ENCODE measurements at regions not wholly inside any gene's neighbourhood (a gene's known extent, or its start where the extent isn't known, plus 50 kb on each side); places are given as distances from the start of the nearest gene placed in this dataset.

DNA sequence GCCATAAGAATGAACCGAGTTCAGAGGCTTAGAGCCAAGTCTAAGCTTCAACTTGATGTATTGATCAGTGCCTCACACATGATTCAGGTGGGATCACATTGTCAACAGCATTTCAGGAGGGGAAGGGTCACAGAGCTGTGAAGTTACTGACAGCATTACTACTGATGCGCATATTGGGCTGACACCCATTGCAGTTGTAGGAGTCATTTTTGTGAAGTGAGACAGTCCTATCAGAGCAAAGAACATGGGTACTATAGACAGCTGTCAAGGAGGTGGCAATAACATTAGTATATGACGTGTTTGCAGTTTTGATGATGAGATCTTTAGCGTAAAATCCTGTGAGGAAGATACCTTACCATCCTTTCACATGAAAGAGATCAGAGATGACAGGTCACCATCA is 206.0 kb upstream of the RBM19 start:
- H3K14ac ChIP-seq (ENCODE audit: insufficient read depth, low read length) = no peak overlapping the region
- no peaks in the 10 kb centered on the region for H4K20me1 ChIP-seq (ENCODE audit: control insufficient read depth, insufficient read depth, insufficient read length)
- WGBS (ENCODE audit: extremely low coverage, insufficient read length, low lambda C conversion rate) = no CpG with 5 or more reads among the region's 4 CpGs
- H3K23ac ChIP-seq (ENCODE audit: insufficient read length, low read depth, low read length) = no peak overlapping the region
- H3K79me2 ChIP-seq (ENCODE audit: insufficient read depth, low read length) = no peaks in the 10 kb centered on the region
- Mint-ChIP-seq H3K27ac (no peak overlapping the region), H3K27me3 (ENCODE audit: low read depth) (peaks cover 50% of the 10 kb centered on the region), H3K4me1 (peaks cover 5 to 8% of the 10 kb centered on the region in 2 experiments; a peak in 2 of 4 replicates), H3K9me3 (no peaks in the 10 kb centered on the region; a peak in 1 of 5 replicates), H3K4me3 (no peak overlapping the region), H3K36me3 (ENCODE audit: insufficient read depth in 1 of 3, low read depth in 3 of 3) (no peaks in the 10 kb centered on the region)
- no peaks in the 10 kb centered on the region for H3K4me1 ChIP-seq (ENCODE audit: insufficient read depth, low read length)
- no peak overlapping the region for H2BK15ac ChIP-seq (ENCODE audit: low read depth, low read length)
- no peak overlapping the region for H2BK120ac ChIP-seq (ENCODE audit: low read depth, low read length, poor library complexity, severe bottlenecking)
- no peak overlapping the region for H3K9ac ChIP-seq (ENCODE audit: extremely low read depth, insufficient read length, low read length)
- H4K8ac ChIP-seq (replicated peaks; ENCODE audit: insufficient read length, low read depth, low read length) = no peak overlapping the region
- peaks cover 2% of the 10 kb centered on the region; the same call in 1 of the 2 replicates for H3K27me3 ChIP-seq (ENCODE audit: insufficient read depth, low read length)
- H2BK12ac ChIP-seq (ENCODE audit: insufficient read length, low read depth, low read length) = no peak overlapping the region
- no peak overlapping the region for H3K56ac ChIP-seq (ENCODE audit: insufficient read length, low read depth, low read length)
- no peak overlapping the region for H2AFZ ChIP-seq (ENCODE audit: low read length)
- TF ChIP-seq, protein P1, sequence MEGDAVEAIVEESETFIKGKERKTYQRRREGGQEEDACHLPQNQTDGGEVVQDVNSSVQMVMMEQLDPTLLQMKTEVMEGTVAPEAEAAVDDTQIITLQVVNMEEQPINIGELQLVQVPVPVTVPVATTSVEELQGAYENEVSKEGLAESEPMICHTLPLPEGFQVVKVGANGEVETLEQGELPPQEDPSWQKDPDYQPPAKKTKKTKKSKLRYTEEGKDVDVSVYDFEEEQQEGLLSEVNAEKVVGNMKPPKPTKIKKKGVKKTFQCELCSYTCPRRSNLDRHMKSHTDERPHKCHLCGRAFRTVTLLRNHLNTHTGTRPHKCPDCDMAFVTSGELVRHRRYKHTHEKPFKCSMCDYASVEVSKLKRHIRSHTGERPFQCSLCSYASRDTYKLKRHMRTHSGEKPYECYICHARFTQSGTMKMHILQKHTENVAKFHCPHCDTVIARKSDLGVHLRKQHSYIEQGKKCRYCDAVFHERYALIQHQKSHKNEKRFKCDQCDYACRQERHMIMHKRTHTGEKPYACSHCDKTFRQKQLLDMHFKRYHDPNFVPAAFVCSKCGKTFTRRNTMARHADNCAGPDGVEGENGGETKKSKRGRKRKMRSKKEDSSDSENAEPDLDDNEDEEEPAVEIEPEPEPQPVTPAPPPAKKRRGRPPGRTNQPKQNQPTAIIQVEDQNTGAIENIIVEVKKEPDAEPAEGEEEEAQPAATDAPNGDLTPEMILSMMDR (conservative IDR thresholded peaks at IDR 0.05) = no peak
- H4K91ac ChIP-seq (ENCODE audit: insufficient read length, low read depth, low read length) = no peak overlapping the region
- H3K27ac ChIP-seq (ENCODE audit: insufficient read length, low read depth, low read length) = no peak overlapping the region
- H3K23me2 ChIP-seq (ENCODE audit: insufficient read length, low read depth, low read length, poor library complexity, severe bottlenecking) = no peaks in the 10 kb centered on the region
- H3K4ac ChIP-seq (ENCODE audit: low read depth, low read length) = no peak overlapping the region
- H2AK5ac ChIP-seq (ENCODE audit: insufficient read length, low read length) = no peak overlapping the region
- no peak overlapping the region for H3K4me2 ChIP-seq (ENCODE audit: insufficient read depth, insufficient read length, low read length)
- DNase-seq = no peak
- H3K18ac ChIP-seq (ENCODE audit: insufficient read length, low read depth, low read length) = no peak overlapping the region
- H4K5ac ChIP-seq (ENCODE audit: insufficient read length, low read depth, low read length) = no peak overlapping the region
- no peaks in the 10 kb centered on the region for H3K9me3 ChIP-seq (ENCODE audit: control insufficient read depth, low read depth, low read length)
- H2BK20ac ChIP-seq (ENCODE audit: low read depth, low read length, poor library complexity, severe bottlenecking) = no peak overlapping the region
- no peak overlapping the region for H2BK5ac ChIP-seq (ENCODE audit: insufficient read length, low read length)
- H3K79me1 ChIP-seq (ENCODE audit: insufficient read depth, low read depth, low read length, poor library complexity, severe bottlenecking) = no peaks in the 10 kb centered on the region
- H3T11ph ChIP-seq (ENCODE audit: low read length) = no peak overlapping the region
